ENCODE measurements at regions not wholly inside any gene's neighbourhood (a gene's known extent, or its start where the extent isn't known, plus 50 kb on each side); places are given as distances from the start of the nearest gene placed in this dataset.

GRCh38 chr11:8826901-8827560 is 84.0 kb upstream of the AKIP1 start:
- no peak for DNase-seq

DNA sequence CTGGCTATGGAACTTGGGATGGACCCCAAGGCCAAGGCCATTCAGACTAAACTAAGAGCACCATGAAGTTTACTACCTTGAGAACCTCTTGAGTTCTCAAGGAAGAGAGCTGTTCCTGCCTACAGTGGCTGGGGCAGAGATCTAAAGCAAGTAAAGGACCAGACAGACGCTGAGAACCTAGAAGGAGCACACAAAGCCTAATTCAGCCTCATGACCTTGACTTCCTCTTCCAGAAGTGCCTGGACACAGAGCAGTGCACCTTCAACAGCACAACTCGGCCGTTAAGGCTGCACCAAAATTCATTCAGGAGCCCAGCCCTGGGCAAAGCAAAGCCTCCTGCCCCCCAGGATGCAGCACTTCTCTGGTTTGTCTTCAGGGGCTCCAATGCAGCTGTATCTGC is 82.9 kb upstream of the AKIP1 start:
- DNase-seq = no peak

- no peak for DNase-seq
These were observed 82.2 kb upstream of the AKIP1 start for GRCh38 chr11:8828580-8829361.

DNA sequence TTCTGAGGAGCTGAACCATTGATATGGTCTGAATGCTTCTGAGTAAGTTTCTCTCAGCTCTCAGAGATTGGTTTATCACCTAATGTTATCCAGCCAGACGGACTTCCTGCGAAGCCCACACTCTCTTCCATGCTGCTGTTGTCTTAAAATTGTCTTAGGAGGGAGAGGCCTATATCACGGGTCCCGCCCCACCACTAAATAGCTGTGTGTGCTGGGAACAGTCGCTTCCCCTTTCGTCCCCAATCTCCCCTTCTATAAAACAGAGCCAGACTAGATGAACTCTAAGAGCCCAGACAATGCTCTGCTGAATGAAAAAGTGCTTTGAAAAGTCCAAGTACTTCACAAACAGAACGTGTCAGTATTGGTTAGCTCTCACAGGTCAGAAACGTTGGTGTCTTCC is 81.4 kb upstream of the AKIP1 start:
- no peak for DNase-seq

GRCh38 chr11:8830641-8831040 is 80.3 kb upstream of the AKIP1 start:
- DNase-seq = no peak

DNA sequence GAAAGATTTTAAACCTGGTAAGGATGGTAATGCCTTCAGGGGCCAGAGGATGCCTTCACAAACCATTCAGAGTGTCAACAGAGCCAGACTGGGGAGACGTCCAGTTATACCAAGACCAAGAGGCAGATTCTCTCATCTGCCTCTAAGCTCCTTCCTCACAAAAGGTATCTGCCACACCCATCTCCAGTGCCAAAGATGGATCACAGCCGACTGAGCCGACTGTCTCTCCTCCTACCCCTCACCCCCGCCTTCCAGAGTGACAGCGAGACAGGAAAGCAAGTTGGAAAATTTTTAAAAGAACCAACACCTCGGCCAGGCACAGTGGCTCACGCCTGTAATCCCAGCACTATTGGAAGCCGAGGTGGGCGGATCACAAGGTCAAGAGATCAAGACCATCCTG is 79.1 kb upstream of the AKIP1 start:
- DNase-seq = no peak

GRCh38 chr11:8832571-8833260 is 78.3 kb upstream of the AKIP1 start:
- DNase-seq = no peak

GRCh38 chr11:8833568-8834315 is 77.2 kb upstream of the AKIP1 start:
- no peak for DNase-seq

- no peak for DNase-seq
These were observed 76.6 kb upstream of the AKIP1 start for GRCh38 chr11:8834379-8834778.

GRCh38 chr11:8838248-8838647 is 72.7 kb upstream of the AKIP1 start:
- no peak for DNase-seq

DNA sequence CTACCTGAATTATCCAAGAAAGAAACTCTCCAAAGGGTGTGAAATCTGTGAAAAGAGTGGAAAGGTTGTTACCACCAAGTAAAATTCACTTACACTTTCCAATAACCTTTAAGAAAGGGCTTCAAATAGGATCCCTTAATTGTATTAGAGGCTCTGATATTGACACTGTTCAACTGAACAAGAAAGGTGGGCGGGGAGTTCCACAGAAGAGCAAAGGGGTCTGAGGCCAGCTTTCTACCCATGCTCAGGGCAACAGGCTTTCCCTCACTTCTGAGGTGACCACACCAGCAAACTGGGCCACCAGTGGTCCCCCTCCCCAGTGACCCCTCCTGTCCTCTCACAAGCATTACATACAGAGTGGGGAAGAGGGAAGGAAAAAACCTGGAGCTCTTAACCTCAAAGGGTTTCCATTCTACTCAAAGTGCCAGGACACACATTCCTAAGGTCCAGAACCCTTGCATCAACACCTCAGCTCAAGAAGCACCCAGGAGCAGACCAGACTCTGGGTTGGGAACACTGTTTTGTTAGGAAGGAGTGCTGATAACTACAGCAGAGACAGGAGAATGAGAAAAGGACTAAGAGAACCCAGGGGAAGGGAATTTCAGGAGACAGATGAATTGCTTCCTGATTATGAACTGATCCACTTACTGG is 71.6 kb upstream of the AKIP1 start:
- DNase-seq = no peak

GRCh38 chr11:8839957-8840945 is 70.7 kb upstream of the AKIP1 start:
- peak; percentile 41 for DNase-seq

- peak; percentile 25 for DNase-seq
These were observed 69.1 kb upstream of the AKIP1 start for GRCh38 chr11:8841899-8842298.

GRCh38 chr11:8858808-8859207 is 52.2 kb upstream of the AKIP1 start:
- DNase-seq = no peak

Measured in activated CD4-positive, alpha-beta T cell treated with anti-CD3 and anti-CD28 coated beads for 48 hours (primary cell).